ENCODE measurements at regions not wholly inside any gene's neighbourhood (a gene's known extent, or its start where the extent isn't known, plus 50 kb on each side); places are given as distances from the start of the nearest gene placed in this dataset.

- no peak overlapping the region for H3K4me3 ChIP-seq (ENCODE audit: low read length in 3 of 3)
- FAIRE-seq (no peak), DNase-seq (peak in 1 of 5 donors; percentile 69)
- intact Hi-C loops (cut with DNase I) = no loop called here
- peaks cover 0 to 5% (median 0%) of the 10 kb centered on the region in 3 donors for H3K9me3 ChIP-seq (ENCODE audit: control insufficient read depth in 2 of 3, insufficient read depth in 1 of 3, low read length in 3 of 3)
- H3K9ac ChIP-seq (ENCODE audit: low read length in 3 of 3) = no peak overlapping the region
- no peaks in the 10 kb centered on the region for H3K27me3 ChIP-seq (ENCODE audit: control insufficient read depth, insufficient read depth, low read length)
- peaks cover 0 to 2% (median 0%) of the 10 kb centered on the region in 3 donors for H3K4me1 ChIP-seq (ENCODE audit: control insufficient read depth in 2 of 3, insufficient read depth in 2 of 3, low read depth in 1 of 3, low read length in 3 of 3)
- TF ChIP-seq CTCF (IDR thresholded peaks at IDR 0.05; ENCODE audit: borderline replicate concordance, extremely low read depth, insufficient read depth) = no peak
- no peak overlapping the region for H3K27ac ChIP-seq (ENCODE audit: low read depth in 2 of 2, low read length in 2 of 2)
- no peaks in the 10 kb centered on the region for H3K36me3 ChIP-seq (ENCODE audit: control insufficient read depth in 2 of 3, insufficient read depth in 3 of 3, low read length in 3 of 3)
These were observed 220.6 kb upstream of the RHOBTB1 start for GRCh38 chr10:61164458-61165160.

GRCh38 chr10:61163403-61163802 lies 219.4 kb upstream of the RHOBTB1 start:
- Histone ChIP-seq H3K4me3 (ENCODE audit: low read length in 3 of 3) (no peak overlapping the region), H3K36me3 (ENCODE audit: control insufficient read depth in 2 of 3, insufficient read depth in 3 of 3, low read length in 3 of 3) (no peaks in the 10 kb centered on the region), H3K27ac (ENCODE audit: low read depth in 2 of 2, low read length in 2 of 2) (no peak overlapping the region), H3K4me1 (ENCODE audit: control insufficient read depth in 2 of 3, insufficient read depth in 2 of 3, low read depth in 1 of 3, low read length in 3 of 3) (peaks cover 0 to 2% (median 0%) of the 10 kb centered on the region in 3 donors), H3K9ac (ENCODE audit: low read length in 3 of 3) (no peak overlapping the region), H3K27me3 (ENCODE audit: control insufficient read depth, insufficient read depth, low read length) (no peaks in the 10 kb centered on the region), H3K9me3 (ENCODE audit: control insufficient read depth in 2 of 3, insufficient read depth in 1 of 3, low read length in 3 of 3) (peaks cover 0 to 5% (median 0%) of the 10 kb centered on the region in 3 donors)
- DNase-seq = no peak
- no peak for FAIRE-seq
- TF ChIP-seq CTCF (IDR thresholded peaks at IDR 0.05; ENCODE audit: borderline replicate concordance, extremely low read depth, insufficient read depth) = no peak
- intact Hi-C loops (cut with DNase I) = no loop called here

GRCh38 chr10:61160253-61160652 lies 216.3 kb upstream of the RHOBTB1 start:
- Histone ChIP-seq H3K27me3 (ENCODE audit: control insufficient read depth, insufficient read depth, low read length) (no peaks in the 10 kb centered on the region), H3K9ac (ENCODE audit: low read length in 3 of 3) (no peak overlapping the region), H3K27ac (ENCODE audit: low read depth in 2 of 2, low read length in 2 of 2) (no peak overlapping the region), H3K4me3 (ENCODE audit: low read length in 3 of 3) (no peak overlapping the region), H3K9me3 (ENCODE audit: control insufficient read depth in 2 of 3, insufficient read depth in 1 of 3, low read length in 3 of 3) (no peaks in the 10 kb centered on the region), H3K36me3 (ENCODE audit: control insufficient read depth in 2 of 3, insufficient read depth in 3 of 3, low read length in 3 of 3) (no peaks in the 10 kb centered on the region), H3K4me1 (ENCODE audit: control insufficient read depth in 2 of 3, insufficient read depth in 2 of 3, low read depth in 1 of 3, low read length in 3 of 3) (peaks cover 0 to 2% (median 0%) of the 10 kb centered on the region in 3 donors)
- intact Hi-C loops (cut with DNase I) = no loop called here
- TF ChIP-seq CTCF (IDR thresholded peaks at IDR 0.05; ENCODE audit: borderline replicate concordance, extremely low read depth, insufficient read depth) = no peak
- DNase-seq (no peak), FAIRE-seq (no peak)

Data from kidney (tissue), 13 donors.